IMR-90 (cell line): ENCODE measurements at regions not wholly inside any gene's neighbourhood (a gene's known extent, or its start where the extent isn't known, plus 50 kb on each side); places are given as distances from the start of the nearest gene placed in this dataset.

Experiments
- BHLHE40 ChIP-seq: fragments of 150-350 bp; IDR thresholded peaks from 2 replicates; pipeline ENCODE4 v1.6.1; 2016; ENCODE audit warnings: mild to moderate bottlenecking, low read depth, low read length
- FOS ChIP-seq: fragments of 150-350 bp; IDR thresholded peaks from 2 replicates; pipeline ENCODE4 v1.6.1; 2016; ENCODE audit warnings: low read depth, low read length
- MAFK ChIP-seq: IDR thresholded peaks from 2 replicates; pipeline ENCODE4 v1.6.1; 2012; ENCODE audit warnings: low read depth, low read length, improper control_type of control experiment
- POLR2A ChIP-seq: IDR thresholded peaks from 2 replicates; pipeline ENCODE4 v1.6.1; 2012; ENCODE audit warnings: mild to moderate bottlenecking, low read depth, low read length
- RAD21 ChIP-seq: IDR thresholded peaks from 2 replicates; pipeline ENCODE4 v1.6.1; 2012; ENCODE audit warnings: low read length, improper control_type of control experiment
- RCOR1 ChIP-seq: IDR thresholded peaks from 2 replicates; pipeline ENCODE4 v1.6.1; 2012; ENCODE audit warnings: mild to moderate bottlenecking, low read length, improper control_type of control experiment; ENCODE audit not compliant: insufficient replicate concordance
- RFX5 ChIP-seq: IDR thresholded peaks from 2 replicates; pipeline ENCODE4 v1.8.0; 2012; ENCODE audit warnings: low read depth, mild to moderate bottlenecking, low read length, moderate library complexity
- TF ChIP-seq, protein P1 (sequence below): conservative IDR thresholded peaks from 2 replicates; pipeline ENCODE4 v1.5.1; 2012; ENCODE audit warnings: mild to moderate bottlenecking, low read depth, low read length, improper control_type of control experiment
- TF ChIP-seq, protein P2 (sequence below): fragments of 150-350 bp; IDR thresholded peaks from 2 replicates; pipeline ENCODE4 v1.6.1; 2016; ENCODE audit warnings: low read depth, mild to moderate bottlenecking, low read length, moderate library complexity, borderline replicate concordance

DNA sequence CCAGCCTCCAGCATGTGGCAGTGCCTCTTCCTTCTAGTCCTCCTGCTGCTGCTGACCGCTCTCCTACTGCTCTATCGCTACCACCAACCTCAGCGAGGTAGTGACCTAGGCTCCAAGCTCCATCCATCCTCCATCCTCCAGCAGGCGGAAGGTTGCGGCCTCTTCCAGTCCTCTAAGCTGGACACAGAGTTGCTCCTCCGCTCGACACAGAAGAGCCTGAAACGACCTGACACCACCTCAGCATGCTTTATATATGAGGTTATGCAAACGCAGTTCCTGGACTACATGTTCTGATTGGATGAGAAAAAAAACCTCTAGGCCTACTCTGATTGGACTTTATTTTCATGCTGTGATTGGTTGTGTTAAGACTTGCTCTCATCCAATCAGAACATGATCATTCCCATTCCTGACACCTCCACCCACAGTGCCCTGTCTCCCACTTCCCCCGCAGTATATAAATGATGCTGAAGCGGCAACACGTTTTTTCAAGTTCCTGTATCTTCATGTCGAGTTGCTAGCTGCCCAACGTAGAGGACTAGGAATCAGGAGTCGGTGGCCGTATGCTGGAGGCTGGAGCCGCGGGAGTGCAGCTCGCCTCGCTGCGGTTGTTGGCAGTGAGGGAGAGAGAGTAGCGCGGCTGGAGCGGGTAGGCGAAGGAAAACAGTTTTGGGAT, 398.1 kb downstream of the KCNJ18 start:
- TF ChIP-seq RCOR1: no peak
- no peak for TF ChIP-seq POLR2A
- TF ChIP-seq, protein P1, sequence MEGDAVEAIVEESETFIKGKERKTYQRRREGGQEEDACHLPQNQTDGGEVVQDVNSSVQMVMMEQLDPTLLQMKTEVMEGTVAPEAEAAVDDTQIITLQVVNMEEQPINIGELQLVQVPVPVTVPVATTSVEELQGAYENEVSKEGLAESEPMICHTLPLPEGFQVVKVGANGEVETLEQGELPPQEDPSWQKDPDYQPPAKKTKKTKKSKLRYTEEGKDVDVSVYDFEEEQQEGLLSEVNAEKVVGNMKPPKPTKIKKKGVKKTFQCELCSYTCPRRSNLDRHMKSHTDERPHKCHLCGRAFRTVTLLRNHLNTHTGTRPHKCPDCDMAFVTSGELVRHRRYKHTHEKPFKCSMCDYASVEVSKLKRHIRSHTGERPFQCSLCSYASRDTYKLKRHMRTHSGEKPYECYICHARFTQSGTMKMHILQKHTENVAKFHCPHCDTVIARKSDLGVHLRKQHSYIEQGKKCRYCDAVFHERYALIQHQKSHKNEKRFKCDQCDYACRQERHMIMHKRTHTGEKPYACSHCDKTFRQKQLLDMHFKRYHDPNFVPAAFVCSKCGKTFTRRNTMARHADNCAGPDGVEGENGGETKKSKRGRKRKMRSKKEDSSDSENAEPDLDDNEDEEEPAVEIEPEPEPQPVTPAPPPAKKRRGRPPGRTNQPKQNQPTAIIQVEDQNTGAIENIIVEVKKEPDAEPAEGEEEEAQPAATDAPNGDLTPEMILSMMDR: no peak
- no peak for TF ChIP-seq RAD21
- TF ChIP-seq RFX5: no peak
- TF ChIP-seq MAFK: no peak
- TF ChIP-seq BHLHE40: no peak
- TF ChIP-seq FOS: no peak
- TF ChIP-seq, protein P2, sequence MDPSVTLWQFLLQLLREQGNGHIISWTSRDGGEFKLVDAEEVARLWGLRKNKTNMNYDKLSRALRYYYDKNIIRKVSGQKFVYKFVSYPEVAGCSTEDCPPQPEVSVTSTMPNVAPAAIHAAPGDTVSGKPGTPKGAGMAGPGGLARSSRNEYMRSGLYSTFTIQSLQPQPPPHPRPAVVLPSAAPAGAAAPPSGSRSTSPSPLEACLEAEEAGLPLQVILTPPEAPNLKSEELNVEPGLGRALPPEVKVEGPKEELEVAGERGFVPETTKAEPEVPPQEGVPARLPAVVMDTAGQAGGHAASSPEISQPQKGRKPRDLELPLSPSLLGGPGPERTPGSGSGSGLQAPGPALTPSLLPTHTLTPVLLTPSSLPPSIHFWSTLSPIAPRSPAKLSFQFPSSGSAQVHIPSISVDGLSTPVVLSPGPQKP: no peak
